ENCODE measurements at regions not wholly inside any gene's neighbourhood (a gene's known extent, or its start where the extent isn't known, plus 50 kb on each side); places are given as distances from the start of the nearest gene placed in this dataset.

- ATAC-seq, result no peak
- Mint-ChIP-seq H3K9me3 (no peaks in the 10 kb centered on the region), H3K36me3 (no peaks in the 10 kb centered on the region), H3K4me3 (no peak overlapping the region), H3K4me1 (ENCODE audit: low read depth in 2 of 2) (no peaks in the 10 kb centered on the region), H3K27ac (no peak overlapping the region), H3K27me3 (peaks cover 7 to 19% of the 10 kb centered on the region in 2 donors)
- DNase-seq (ENCODE audit: low spot score), result no peak
Measured at GRCh38 chr12:58204071-58204470, 262.7 kb downstream of the ATP23 start.

GRCh38 chr12:58206876-58207275, 265.5 kb downstream of the ATP23 start:
- no peaks in the 10 kb centered on the region for H3K4me1 Mint-ChIP-seq (ENCODE audit: low read depth in 2 of 2)
- no peak overlapping the region for H3K4me3 Mint-ChIP-seq
- H3K9me3 Mint-ChIP-seq, result no peaks in the 10 kb centered on the region
- H3K27me3 Mint-ChIP-seq, result peaks cover 0 to 11% of the 10 kb centered on the region in 2 donors
- no peak for ATAC-seq
- no peaks in the 10 kb centered on the region for H3K36me3 Mint-ChIP-seq
- H3K27ac Mint-ChIP-seq, result no peak overlapping the region
- DNase-seq (ENCODE audit: low spot score), result no peak

- H3K4me1 Mint-ChIP-seq (ENCODE audit: low read depth in 2 of 2), result no peaks in the 10 kb centered on the region
- H3K27me3 Mint-ChIP-seq, result peaks cover 4 to 23% of the 10 kb centered on the region in 2 donors
- H3K36me3 Mint-ChIP-seq, result no peaks in the 10 kb centered on the region
- DNase-seq (ENCODE audit: low spot score) (no peak), ATAC-seq (no peak)
- H3K27ac Mint-ChIP-seq, result no peak overlapping the region
- no peak overlapping the region for H3K4me3 Mint-ChIP-seq
- no peaks in the 10 kb centered on the region for H3K9me3 Mint-ChIP-seq
Measured at GRCh38 chr12:58211211-58211610, 269.8 kb downstream of the ATP23 start.

DNA sequence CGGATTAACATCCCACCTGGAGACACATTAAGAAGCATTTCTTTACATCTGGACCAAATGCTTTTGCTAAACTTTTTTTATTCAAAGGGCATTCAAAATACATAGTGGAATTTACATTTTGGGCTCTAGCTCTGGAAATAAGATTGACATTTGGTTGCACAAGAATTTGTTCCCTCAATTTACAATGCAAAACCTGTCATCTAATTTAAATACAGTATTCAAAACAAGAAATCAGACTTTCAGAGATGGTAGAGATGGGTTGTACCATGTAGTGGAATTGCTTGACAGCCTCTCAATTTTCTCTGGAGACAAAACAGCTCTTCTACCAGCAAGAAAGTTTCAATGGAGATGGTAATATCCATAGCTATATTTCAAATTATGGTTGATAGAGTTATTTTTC, 275.8 kb downstream of the ATP23 start:
- Mint-ChIP-seq H3K4me1 (ENCODE audit: low read depth in 2 of 2) (no peaks in the 10 kb centered on the region), H3K36me3 (no peaks in the 10 kb centered on the region), H3K9me3 (no peaks in the 10 kb centered on the region), H3K27me3 (peaks cover 5 to 14% of the 10 kb centered on the region in 2 donors), H3K27ac (no peak overlapping the region), H3K4me3 (no peak overlapping the region)
- no peak for ATAC-seq
- DNase-seq (ENCODE audit: low spot score), result no peak

GRCh38 chr12:58224536-58225105, 283.3 kb downstream of the ATP23 start:
- Mint-ChIP-seq H3K9me3 (peaks cover 5% of the 10 kb centered on the region), H3K4me3 (no peak overlapping the region), H3K4me1 (ENCODE audit: low read depth in 2 of 2) (no peaks in the 10 kb centered on the region), H3K27me3 (peaks cover 0 to 6% of the 10 kb centered on the region in 2 donors), H3K27ac (no peak overlapping the region), H3K36me3 (no peaks in the 10 kb centered on the region)
- DNase-seq (ENCODE audit: low spot score), result no peak
- no peak for ATAC-seq

DNA sequence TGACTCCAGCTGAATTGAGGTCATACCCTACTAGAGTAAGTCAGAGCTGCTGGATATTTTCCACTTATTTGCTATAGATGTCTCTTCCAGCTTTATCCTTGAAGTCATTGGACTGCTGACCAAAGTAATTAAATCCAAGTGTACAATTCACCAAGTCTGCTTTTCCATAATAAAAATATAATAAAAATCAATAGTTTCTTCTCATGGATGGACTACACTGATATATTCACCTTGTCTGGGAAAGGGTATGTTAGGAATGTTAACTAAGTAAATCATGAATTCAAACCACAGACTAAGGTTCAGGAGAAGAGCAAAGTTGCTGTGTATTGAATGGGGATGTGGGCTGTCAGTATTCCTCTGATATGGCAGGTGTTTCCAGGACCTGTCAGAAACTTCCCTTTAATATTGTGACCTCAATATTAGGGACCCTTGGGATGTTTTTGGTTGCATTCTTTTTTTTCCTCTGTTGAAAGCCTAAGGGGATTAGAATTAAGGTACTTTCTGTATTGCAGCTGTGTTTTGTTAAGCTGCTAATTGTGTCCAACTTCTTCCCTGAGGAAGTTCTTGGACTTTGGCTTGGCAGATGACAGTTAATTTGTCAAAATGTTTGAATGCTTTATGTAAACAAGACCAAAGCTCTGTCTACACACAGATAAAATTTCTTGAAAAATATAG, 284.0 kb downstream of the ATP23 start:
- no peak overlapping the region for H3K4me3 Mint-ChIP-seq
- DNase-seq (ENCODE audit: low spot score) (no peak), ATAC-seq (no peak)
- H3K27me3 Mint-ChIP-seq, result peaks cover 0 to 6% of the 10 kb centered on the region in 2 donors
- H3K36me3 Mint-ChIP-seq, result peaks cover 5% of the 10 kb centered on the region
- H3K27ac Mint-ChIP-seq, result no peak overlapping the region
- no peaks in the 10 kb centered on the region for H3K4me1 Mint-ChIP-seq (ENCODE audit: low read depth in 2 of 2)
- H3K9me3 Mint-ChIP-seq, result peaks cover 5% of the 10 kb centered on the region

GRCh38 chr12:58233886-58234285, 292.5 kb downstream of the ATP23 start:
- no peak for ATAC-seq
- Mint-ChIP-seq H3K36me3 (peaks cover 5% of the 10 kb centered on the region), H3K9me3 (no peaks in the 10 kb centered on the region), H3K4me1 (ENCODE audit: low read depth in 2 of 2) (no peaks in the 10 kb centered on the region), H3K27me3 (no peaks in the 10 kb centered on the region), H3K4me3 (no peak overlapping the region), H3K27ac (no peak overlapping the region)
- no peak for DNase-seq (ENCODE audit: low spot score)

DNA sequence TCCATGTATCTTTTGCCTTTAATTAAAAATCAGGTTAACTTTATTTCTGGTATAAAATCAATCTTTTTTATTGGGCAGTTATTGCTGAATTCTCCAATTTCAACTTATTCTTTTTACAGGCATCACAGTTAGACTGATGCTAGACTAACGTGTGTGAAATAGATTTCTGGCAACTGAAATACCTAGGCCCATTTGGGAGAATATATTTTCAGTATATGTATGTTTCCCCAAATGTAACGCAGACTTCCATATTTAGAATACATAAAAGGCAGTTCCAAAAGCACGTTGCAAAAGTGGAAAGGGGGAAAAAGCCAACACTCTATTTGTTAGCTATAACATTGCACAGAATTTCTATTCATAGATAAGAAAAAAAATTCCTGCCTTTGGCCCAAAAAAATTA, 297.0 kb downstream of the ATP23 start:
- no peak for ATAC-seq

DNA sequence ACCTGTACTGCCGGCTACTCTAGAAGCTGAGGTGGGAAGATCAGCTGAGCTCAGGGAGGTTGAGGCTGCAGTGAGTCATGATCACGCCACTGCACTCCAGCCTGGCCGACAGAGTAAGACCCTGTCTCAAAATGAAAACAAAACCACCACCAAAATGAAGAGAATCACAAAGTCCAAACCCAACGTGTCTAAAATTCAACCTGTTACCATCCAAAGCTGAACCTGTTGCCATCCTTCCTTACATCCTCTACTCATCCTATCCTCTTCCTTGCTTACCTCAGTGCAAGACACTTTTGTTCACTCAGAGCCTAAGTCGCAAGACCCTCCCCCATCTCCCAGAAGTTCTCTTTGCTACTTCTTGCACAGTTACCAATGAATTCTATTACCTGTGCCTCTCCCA, 299.7 kb downstream of the ATP23 start:
- no peaks in the 10 kb centered on the region for H3K9me3 Mint-ChIP-seq
- no peak overlapping the region for H3K4me3 Mint-ChIP-seq
- peaks cover 5 to 10% of the 10 kb centered on the region in 2 donors for H3K27me3 Mint-ChIP-seq
- ATAC-seq (no peak), DNase-seq (ENCODE audit: low spot score) (no peak)
- no peaks in the 10 kb centered on the region for H3K36me3 Mint-ChIP-seq
- H3K4me1 Mint-ChIP-seq (ENCODE audit: low read depth in 2 of 2), result no peaks in the 10 kb centered on the region
- no peak overlapping the region for H3K27ac Mint-ChIP-seq

More for the DNA sequence above, 297.0 kb downstream of the ATP23 start:
- Mint-ChIP-seq H3K9me3 (no peaks in the 10 kb centered on the region), H3K4me3 (no peak overlapping the region), H3K27me3 (peaks cover 5 to 10% of the 10 kb centered on the region in 2 donors), H3K27ac (no peak overlapping the region), H3K4me1 (ENCODE audit: low read depth in 2 of 2) (no peaks in the 10 kb centered on the region), H3K36me3 (no peaks in the 10 kb centered on the region)
- no peak for DNase-seq (ENCODE audit: low spot score)

- Mint-ChIP-seq H3K9me3 (no peaks in the 10 kb centered on the region), H3K36me3 (no peaks in the 10 kb centered on the region), H3K27me3 (peaks cover 5 to 10% of the 10 kb centered on the region in 2 donors), H3K27ac (no peak overlapping the region), H3K4me1 (ENCODE audit: low read depth in 2 of 2) (no peaks in the 10 kb centered on the region), H3K4me3 (no peak overlapping the region)
- no peak for ATAC-seq
- no peak for DNase-seq (ENCODE audit: low spot score)
Measured at GRCh38 chr12:58242796-58243630, 301.6 kb downstream of the ATP23 start.

- H3K4me1 Mint-ChIP-seq (ENCODE audit: low read depth in 2 of 2), result no peaks in the 10 kb centered on the region
- ATAC-seq (peak; percentile 9 to 50), DNase-seq (ENCODE audit: low spot score) (no peak)
- no peak overlapping the region for H3K4me3 Mint-ChIP-seq
- H3K36me3 Mint-ChIP-seq, result no peaks in the 10 kb centered on the region
- no peaks in the 10 kb centered on the region for H3K9me3 Mint-ChIP-seq
- H3K27me3 Mint-ChIP-seq, result peaks cover 0 to 6% of the 10 kb centered on the region in 2 donors
- H3K27ac Mint-ChIP-seq, result no peak overlapping the region
Measured at GRCh38 chr12:58247633-58248032, 306.3 kb downstream of the ATP23 start.

GRCh38 chr12:58248599-58248998, 307.2 kb downstream of the ATP23 start:
- DNase-seq (ENCODE audit: low spot score) (no peak), ATAC-seq (no peak)
- Mint-ChIP-seq H3K4me1 (ENCODE audit: low read depth in 2 of 2) (no peaks in the 10 kb centered on the region), H3K27me3 (peaks cover 0 to 6% of the 10 kb centered on the region in 2 donors), H3K36me3 (no peaks in the 10 kb centered on the region), H3K9me3 (no peaks in the 10 kb centered on the region), H3K4me3 (no peak overlapping the region), H3K27ac (no peak overlapping the region)

- no peak for ATAC-seq
- no peak overlapping the region for H3K4me3 Mint-ChIP-seq
- H3K9me3 Mint-ChIP-seq, result no peaks in the 10 kb centered on the region
Measured at GRCh38 chr12:58249610-58250009, 308.2 kb downstream of the ATP23 start.

DNA sequence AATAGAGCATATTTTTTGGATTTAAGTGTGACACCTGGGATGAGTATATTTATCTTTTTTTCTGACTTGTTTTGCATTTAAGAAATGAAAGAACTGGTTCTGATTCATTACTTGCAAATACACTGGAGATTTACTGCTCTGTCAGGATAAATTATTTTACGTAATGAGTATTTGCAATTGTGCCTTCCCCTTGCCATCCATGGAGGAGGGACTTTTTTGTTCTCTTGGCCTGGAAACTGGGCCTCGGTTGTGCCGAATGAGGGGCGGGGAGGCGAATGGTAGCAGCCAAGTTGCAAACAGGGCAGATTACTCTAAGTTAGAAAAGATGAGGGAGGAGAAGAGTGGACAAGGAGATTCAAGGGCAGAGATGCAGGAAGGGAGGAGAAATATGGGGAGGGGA, 308.7 kb downstream of the ATP23 start:
- no peak overlapping the region for H3K4me3 Mint-ChIP-seq
- DNase-seq (ENCODE audit: low spot score) (no peak), ATAC-seq (no peak)
- no peak overlapping the region for H3K27ac Mint-ChIP-seq
- no peaks in the 10 kb centered on the region for H3K4me1 Mint-ChIP-seq (ENCODE audit: low read depth in 2 of 2)
- H3K9me3 Mint-ChIP-seq, result no peaks in the 10 kb centered on the region
- H3K27me3 Mint-ChIP-seq, result peaks cover 0 to 9% of the 10 kb centered on the region in 2 donors
- no peaks in the 10 kb centered on the region for H3K36me3 Mint-ChIP-seq

More at GRCh38 chr12:58249610-58250009, 308.2 kb downstream of the ATP23 start:
- H3K27me3 Mint-ChIP-seq, result peaks cover 0 to 6% of the 10 kb centered on the region in 2 donors
- no peak for DNase-seq (ENCODE audit: low spot score)
- H3K36me3 Mint-ChIP-seq, result no peaks in the 10 kb centered on the region
- no peak overlapping the region for H3K27ac Mint-ChIP-seq
- no peaks in the 10 kb centered on the region for H3K4me1 Mint-ChIP-seq (ENCODE audit: low read depth in 2 of 2)
